HCT116 (cell line): ENCODE measurements at regions not wholly inside any gene's neighbourhood (a gene's known extent, or its start where the extent isn't known, plus 50 kb on each side); places are given as distances from the start of the nearest gene placed in this dataset.

ENCODE experiments used
- ATAC-seq: fragments of 200-7000 bp; cut with Tn5 transposase; 2 replicates; pipeline ENCODE4 v1.9.1; 2020; ENCODE audit warnings: mild to moderate bottlenecking, moderate library complexity
- BruUV-seq: library from RNA; stranded (reverse); fragments of 400-500 nt; replicated peaks from 2 replicates; lab custom pipeline; 2021; lab: Mats Ljungman, UMichigan
- CTCF ChIA-PET: fragments of 300-600 bp; sonication (Branson Sonifier 250); formaldehyde crosslinking; loops from one replicate; lab custom pipeline; 2021; ENCODE audit warnings: antibody characterized with exemption; lab: Charles Lee
- POLR2A ChIA-PET: fragments of 300-600, 350-600 bp; sonication (Branson Sonifier 250); formaldehyde crosslinking; loops from one replicate; lab custom pipeline; 2021; ENCODE audit warnings: antibody characterized with exemption; lab: Charles Lee
- RAD21 ChIA-PET, 2 experiments: fragments of 300-600 bp; sonication (Branson Sonifier 250); formaldehyde crosslinking; loops; one replicate each; lab custom pipeline; 2023; ENCODE audit warnings: low total read pairs in 2 of 2; ENCODE audit not compliant: uncharacterized antibody in 2 of 2, unreplicated experiment in 2 of 2, low non-redundant PET in 1 of 2; lab: Charles Lee
- DNase-seq: peaks from one replicate; pipeline ENCODE4 v3.0.0-alpha.2; 2010; ENCODE audit warnings: low read depth, low spot score
- H2AFZ ChIP-seq: fragments of 200-600 bp; shearing (Covaris generic), sonication (generic); 2 replicates; pipeline ENCODE4 v1.6.1; 2017; ENCODE audit warnings: low read depth, mixed run types, mixed read lengths, antibody characterized with exemption, low read length; ENCODE audit not compliant: poor library complexity, severe bottlenecking
- H3K27ac ChIP-seq: 2 replicates; pipeline ENCODE4 v1.5.1; 2012; ENCODE audit warnings: low read depth, low read length
- H3K27me3 ChIP-seq: fragments of 200-600 bp; sonication (generic); 2 replicates; pipeline ENCODE4 v1.6.1; 2016; ENCODE audit warnings: mixed run types, low read length, mixed read lengths; ENCODE audit not compliant: insufficient read depth
- H3K36me3 ChIP-seq, 2 experiments: fragments of 200-500 bp in 1 of 2; fragments of 200-600 bp in 1 of 2; sonication (Bioruptor generic) in 1 of 2; sonication (generic) in 1 of 2; 2 replicates each; pipeline versions ENCODE4 v1.5.1 to v1.6.1; 2014 to 2016; ENCODE audit warnings: low read length in 2 of 2, inconsistent platforms in 1 of 2, mixed read lengths in 1 of 2, mixed run types in 1 of 2; ENCODE audit not compliant: insufficient read depth in 2 of 2, control insufficient read depth in 1 of 2
- H3K4me1 ChIP-seq, 2 experiments: fragments of 200-600 bp in 1 of 2; sonication (generic) in 1 of 2; 2 replicates each; pipeline versions ENCODE4 v1.5.1 to v1.6.1; 2012 to 2017; ENCODE audit warnings: low read length in 2 of 2, inconsistent platforms in 1 of 2, mild to moderate bottlenecking in 1 of 2, mixed read lengths in 1 of 2, mixed run types in 1 of 2, moderate library complexity in 1 of 2; ENCODE audit not compliant: insufficient read depth in 2 of 2, control insufficient read depth in 1 of 2
- H3K4me2 ChIP-seq: fragments of 200-600 bp; sonication (generic); 2 replicates; pipeline ENCODE4 v1.6.1; 2017; ENCODE audit warnings: mixed run types, low read length, mixed read lengths
- H3K4me3 ChIP-seq, 2 experiments: fragments of 200-600 bp in 1 of 2; sonication (generic) in 1 of 2; replicated peaks in 1 of 2; 2 replicates each; pipeline ENCODE4 v1.5.1; 2011 to 2016; ENCODE audit warnings: low read length in 2 of 2, control low read depth in 1 of 2, low read depth in 1 of 2, mild to moderate bottlenecking in 1 of 2, mixed read lengths in 1 of 2, mixed run types in 1 of 2
- H3K79me2 ChIP-seq: fragments of 200-600 bp; sonication (generic); 2 replicates; pipeline ENCODE4 v1.6.1; 2017; ENCODE audit warnings: mild to moderate bottlenecking, mixed run types, low read length, moderate library complexity, mixed read lengths; ENCODE audit not compliant: insufficient read depth
- H3K9ac ChIP-seq: fragments of 200-600 bp; sonication (generic); 2 replicates; pipeline ENCODE4 v1.6.1; 2016; ENCODE audit warnings: low read length, mixed read lengths
- H3K9me2 ChIP-seq: fragments of 200-600 bp; sonication (generic), shearing (Covaris generic); 2 replicates; pipeline ENCODE4 v1.6.1; 2017; ENCODE audit warnings: mixed run types, mild to moderate bottlenecking, moderate library complexity; ENCODE audit not compliant: insufficient read depth
- H3K9me3 ChIP-seq, 2 experiments: fragments of 200-500 bp in 1 of 2; fragments of 200-600 bp in 1 of 2; sonication (Bioruptor generic) in 1 of 2; sonication (generic) in 1 of 2; 2 replicates each; pipeline ENCODE4 v1.6.1; 2014 to 2017; ENCODE audit warnings: low read length in 2 of 2, mixed read lengths in 2 of 2, inconsistent platforms in 1 of 2, low read depth in 1 of 2, mild to moderate bottlenecking in 1 of 2, mixed run types in 1 of 2, moderate library complexity in 1 of 2; ENCODE audit not compliant: control insufficient read depth in 1 of 2, insufficient read depth in 1 of 2
- H4K20me1 ChIP-seq: fragments of 200-600 bp; sonication (generic), shearing (Covaris generic); 2 replicates; pipeline ENCODE4 v1.6.1; 2017; ENCODE audit warnings: mixed run types, mild to moderate bottlenecking, moderate library complexity; ENCODE audit not compliant: insufficient read depth
- CBX3 ChIP-seq: IDR thresholded peaks from 2 replicates; pipeline ENCODE4 v1.6.1; 2012; ENCODE audit warnings: low read depth
- EGR1 ChIP-seq: IDR thresholded peaks from 2 replicates; pipeline ENCODE4 v1.6.1; 2012; ENCODE audit warnings: low read depth
- ELF1 ChIP-seq: IDR thresholded peaks from 2 replicates; pipeline ENCODE4 v1.6.1; 2012; ENCODE audit warnings: low read depth, borderline replicate concordance
- EZH2 ChIP-seq: fragments of 200-600 bp; sonication (generic); IDR thresholded peaks from 2 replicates; pipeline ENCODE4 v1.6.1; 2017; ENCODE audit warnings: antibody characterized with exemption, mixed run types
- EZH2phosphoT487 ChIP-seq: fragments of 200-600 bp; IDR thresholded peaks from 2 replicates; pipeline ENCODE4 v1.6.1; 2018; ENCODE audit warnings: antibody characterized with exemption, borderline replicate concordance
- POLR2A ChIP-seq: IDR thresholded peaks from 2 replicates; pipeline ENCODE4 v1.7.0; 2011; ENCODE audit warnings: borderline replicate concordance; ENCODE audit not compliant: insufficient read depth, insufficient read length; ENCODE audit errors: extremely low read depth
- POLR2AphosphoS5 ChIP-seq: IDR thresholded peaks from 2 replicates; pipeline ENCODE4 v1.6.1; 2011; ENCODE audit warnings: mild to moderate bottlenecking, low read depth, low read length, moderate library complexity
- RAD21 ChIP-seq: IDR thresholded peaks from 2 replicates; pipeline ENCODE4 v1.6.1; 2012; ENCODE audit warnings: low read depth, mild to moderate bottlenecking
- SIN3A ChIP-seq: IDR thresholded peaks from 2 replicates; pipeline ENCODE4 v1.6.1; 2012; ENCODE audit warnings: low read depth
- SRF ChIP-seq: IDR thresholded peaks from 2 replicates; pipeline ENCODE4 v1.6.1; 2012; ENCODE audit warnings: low read depth
- intact Hi-C: fragments of 100-400 bp; cut with micrococcal nuclease; formaldehyde crosslinking; loops from 2 replicates; pipeline ENCODE4 v1.10.0; 2022
- TF ChIP-seq, protein P1 (sequence below): IDR thresholded peaks from 2 replicates; pipeline ENCODE4 v1.6.1; 2011; ENCODE audit warnings: mild to moderate bottlenecking, low read length, moderate library complexity; ENCODE audit not compliant: insufficient replicate concordance; ENCODE audit errors: extremely low read depth
- TF ChIP-seq, protein P2 (sequence below): IDR thresholded peaks from 2 replicates; pipeline ENCODE4 v1.6.1; 2012
- TF ChIP-seq, protein P3 (sequence below): IDR thresholded peaks from 2 replicates; pipeline ENCODE4 v1.6.1; 2012; ENCODE audit warnings: low read depth

DNA sequence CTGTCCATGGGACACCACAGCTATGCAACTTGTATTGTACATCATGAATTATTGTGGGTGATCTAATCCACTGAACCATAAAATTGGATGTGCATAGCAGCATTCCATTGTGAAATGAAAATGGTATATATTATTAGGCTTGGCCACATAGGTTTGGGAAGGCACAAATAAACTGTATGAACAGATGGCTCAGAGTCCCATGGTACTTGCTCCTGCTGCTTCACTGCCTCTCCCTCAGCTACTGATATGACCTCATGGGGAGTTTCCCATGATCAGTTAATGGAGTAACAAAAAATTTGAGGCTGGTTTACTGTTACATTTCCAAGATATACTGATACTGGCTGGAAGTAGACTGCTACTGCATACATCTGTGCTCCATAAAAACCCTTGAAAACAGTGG is 152.7 kb upstream of the NEGR1 start:
- H4K20me1 ChIP-seq, result no peaks in the 10 kb centered on the region
- no peaks in the 10 kb centered on the region for H3K9me2 ChIP-seq
- ChIA-PET RAD21 (no interaction called here), POLR2A (no interaction called here), CTCF (no interaction called here)
- intact Hi-C loops, result no loop called here
- no peaks in the 10 kb centered on the region for H3K36me3 ChIP-seq
- H3K4me1 ChIP-seq, result no peaks in the 10 kb centered on the region
- no TSS peak for BruUV-seq
- peaks cover 4 to 25% of the 10 kb centered on the region in 2 experiments; a peak in 2 of 4 replicates for H3K9me3 ChIP-seq
- H3K27ac ChIP-seq, result no peak overlapping the region
- no peak overlapping the region for H3K9ac ChIP-seq
- no peak overlapping the region for H2AFZ ChIP-seq
- no peak for TF ChIP-seq EZH2
- TF ChIP-seq EZH2phosphoT487, result no peak
- no peak for TF ChIP-seq EGR1
- TF ChIP-seq, protein P1, sequence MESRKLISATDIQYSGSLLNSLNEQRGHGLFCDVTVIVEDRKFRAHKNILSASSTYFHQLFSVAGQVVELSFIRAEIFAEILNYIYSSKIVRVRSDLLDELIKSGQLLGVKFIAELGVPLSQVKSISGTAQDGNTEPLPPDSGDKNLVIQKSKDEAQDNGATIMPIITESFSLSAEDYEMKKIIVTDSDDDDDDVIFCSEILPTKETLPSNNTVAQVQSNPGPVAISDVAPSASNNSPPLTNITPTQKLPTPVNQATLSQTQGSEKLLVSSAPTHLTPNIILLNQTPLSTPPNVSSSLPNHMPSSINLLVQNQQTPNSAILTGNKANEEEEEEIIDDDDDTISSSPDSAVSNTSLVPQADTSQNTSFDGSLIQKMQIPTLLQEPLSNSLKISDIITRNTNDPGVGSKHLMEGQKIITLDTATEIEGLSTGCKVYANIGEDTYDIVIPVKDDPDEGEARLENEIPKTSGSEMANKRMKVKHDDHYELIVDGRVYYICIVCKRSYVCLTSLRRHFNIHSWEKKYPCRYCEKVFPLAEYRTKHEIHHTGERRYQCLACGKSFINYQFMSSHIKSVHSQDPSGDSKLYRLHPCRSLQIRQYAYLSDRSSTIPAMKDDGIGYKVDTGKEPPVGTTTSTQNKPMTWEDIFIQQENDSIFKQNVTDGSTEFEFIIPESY, result no peak
- TF ChIP-seq, protein P2, sequence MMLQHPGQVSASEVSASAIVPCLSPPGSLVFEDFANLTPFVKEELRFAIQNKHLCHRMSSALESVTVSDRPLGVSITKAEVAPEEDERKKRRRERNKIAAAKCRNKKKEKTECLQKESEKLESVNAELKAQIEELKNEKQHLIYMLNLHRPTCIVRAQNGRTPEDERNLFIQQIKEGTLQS, result no peak
- TF ChIP-seq ELF1, result no peak
- TF ChIP-seq POLR2A, result no peak
- TF ChIP-seq SRF, result no peak
- no peak overlapping the region for H3K4me3 ChIP-seq
- no peak for ATAC-seq
- no peaks in the 10 kb centered on the region for H3K27me3 ChIP-seq
- H3K4me2 ChIP-seq, result no peak overlapping the region
- no peak for DNase-seq
- no peaks in the 10 kb centered on the region for H3K79me2 ChIP-seq

DNA sequence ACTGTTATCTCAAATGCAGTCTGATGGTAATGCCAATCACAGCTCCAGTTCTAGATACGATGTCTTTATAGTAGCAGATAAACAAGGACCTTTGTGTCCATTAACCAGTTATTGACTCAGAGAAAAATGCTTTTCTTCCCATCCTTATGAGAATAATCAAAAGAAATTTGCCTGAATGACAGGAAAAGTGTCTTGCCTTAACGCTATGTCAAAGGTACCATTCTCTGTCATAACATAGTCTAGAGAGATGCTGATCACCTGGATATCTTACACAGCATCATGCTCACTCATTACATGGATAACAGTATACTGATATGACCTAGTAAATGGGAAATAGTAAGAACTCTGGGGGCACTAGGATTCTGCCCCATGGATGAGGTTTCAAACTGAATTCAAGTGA is 151.7 kb upstream of the NEGR1 start:
- no peak overlapping the region for H3K9ac ChIP-seq
- H3K27ac ChIP-seq, result no peak overlapping the region
- BruUV-seq, result no TSS peak
- H2AFZ ChIP-seq, result no peak overlapping the region
- POLR2A ChIA-PET, result no interaction called here
- no peaks in the 10 kb centered on the region for H3K36me3 ChIP-seq
- H3K9me2 ChIP-seq, result no peaks in the 10 kb centered on the region
- CTCF ChIA-PET, result no interaction called here
- RAD21 ChIA-PET, result no interaction called here
- intact Hi-C loops, result no loop called here
- no peaks in the 10 kb centered on the region for H3K79me2 ChIP-seq
- H3K4me2 ChIP-seq, result no peak overlapping the region
- no peaks in the 10 kb centered on the region for H3K4me1 ChIP-seq
- ATAC-seq (no peak), DNase-seq (no peak)
- H4K20me1 ChIP-seq, result no peaks in the 10 kb centered on the region
- peaks cover 4 to 21% of the 10 kb centered on the region in 2 experiments; a peak in 2 of 4 replicates for H3K9me3 ChIP-seq
- TF ChIP-seq, protein P3, sequence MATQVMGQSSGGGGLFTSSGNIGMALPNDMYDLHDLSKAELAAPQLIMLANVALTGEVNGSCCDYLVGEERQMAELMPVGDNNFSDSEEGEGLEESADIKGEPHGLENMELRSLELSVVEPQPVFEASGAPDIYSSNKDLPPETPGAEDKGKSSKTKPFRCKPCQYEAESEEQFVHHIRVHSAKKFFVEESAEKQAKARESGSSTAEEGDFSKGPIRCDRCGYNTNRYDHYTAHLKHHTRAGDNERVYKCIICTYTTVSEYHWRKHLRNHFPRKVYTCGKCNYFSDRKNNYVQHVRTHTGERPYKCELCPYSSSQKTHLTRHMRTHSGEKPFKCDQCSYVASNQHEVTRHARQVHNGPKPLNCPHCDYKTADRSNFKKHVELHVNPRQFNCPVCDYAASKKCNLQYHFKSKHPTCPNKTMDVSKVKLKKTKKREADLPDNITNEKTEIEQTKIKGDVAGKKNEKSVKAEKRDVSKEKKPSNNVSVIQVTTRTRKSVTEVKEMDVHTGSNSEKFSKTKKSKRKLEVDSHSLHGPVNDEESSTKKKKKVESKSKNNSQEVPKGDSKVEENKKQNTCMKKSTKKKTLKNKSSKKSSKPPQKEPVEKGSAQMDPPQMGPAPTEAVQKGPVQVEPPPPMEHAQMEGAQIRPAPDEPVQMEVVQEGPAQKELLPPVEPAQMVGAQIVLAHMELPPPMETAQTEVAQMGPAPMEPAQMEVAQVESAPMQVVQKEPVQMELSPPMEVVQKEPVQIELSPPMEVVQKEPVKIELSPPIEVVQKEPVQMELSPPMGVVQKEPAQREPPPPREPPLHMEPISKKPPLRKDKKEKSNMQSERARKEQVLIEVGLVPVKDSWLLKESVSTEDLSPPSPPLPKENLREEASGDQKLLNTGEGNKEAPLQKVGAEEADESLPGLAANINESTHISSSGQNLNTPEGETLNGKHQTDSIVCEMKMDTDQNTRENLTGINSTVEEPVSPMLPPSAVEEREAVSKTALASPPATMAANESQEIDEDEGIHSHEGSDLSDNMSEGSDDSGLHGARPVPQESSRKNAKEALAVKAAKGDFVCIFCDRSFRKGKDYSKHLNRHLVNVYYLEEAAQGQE, result no peak
- no peak for TF ChIP-seq POLR2A
- TF ChIP-seq POLR2AphosphoS5, result no peak
- no peak for TF ChIP-seq SIN3A
- TF ChIP-seq, protein P2, result no peak
- no peak for TF ChIP-seq EZH2phosphoT487
- TF ChIP-seq RAD21, result no peak
- TF ChIP-seq CBX3, result no peak
- TF ChIP-seq SRF, result no peak
- TF ChIP-seq, all 23 proteins: peak for 0
- H3K27me3 ChIP-seq, result no peaks in the 10 kb centered on the region
- no peak overlapping the region for H3K4me3 ChIP-seq
